H1 (cell line): ENCODE measurements at regions not wholly inside any gene's neighbourhood (a gene's known extent, or its start where the extent isn't known, plus 50 kb on each side); places are given as distances from the start of the nearest gene placed in this dataset.

Experiments
- CHD7 ChIP-seq: fragments of 300-600 bp; sonication (generic); IDR thresholded peaks from 2 replicates; pipeline ENCODE4 v1.7.1; 2012; ENCODE audit warnings: low read length, moderate library complexity, mild to moderate bottlenecking, inconsistent platforms; ENCODE audit not compliant: insufficient replicate concordance
- GTF2F1 ChIP-seq: IDR thresholded peaks from 2 replicates; pipeline ENCODE4 v1.6.1; 2012; ENCODE audit warnings: low read depth, low read length, improper control_type of control experiment, borderline replicate concordance
- KDM5A ChIP-seq: fragments of 200-600 bp; IDR thresholded peaks from 2 replicates; pipeline ENCODE4 v1.7.1; 2012; ENCODE audit warnings: mild to moderate bottlenecking, low read length, inconsistent platforms, mixed read lengths
- RFX5 ChIP-seq: IDR thresholded peaks from 2 replicates; pipeline ENCODE4 v1.6.1; 2011; ENCODE audit warnings: low read depth, low read length, improper control_type of control experiment, borderline replicate concordance

GRCh38 chr1:69290291-69290690, 277.4 kb upstream of the LRRC7 start (continued):
- TF ChIP-seq CHD7 (no peak), RFX5 (no peak), KDM5A (no peak), GTF2F1 (no peak)
